Stimulated activated CD4-positive, alpha-beta T cell treated with anti-CD3 and anti-CD28 coated beads, Interleukin-4, amount 100 ng/mL, for 48 hours (primary cell): ENCODE measurements at regions not wholly inside any gene's neighbourhood (a gene's known extent, or its start where the extent isn't known, plus 50 kb on each side); places are given as distances from the start of the nearest gene placed in this dataset.

Source experiments
- DNase-seq, 2 donors: peaks; one replicate each; pipeline ENCODE4 v3.0.0-alpha.2; 2020; ENCODE audit warnings: low read depth in 2 of 2

- DNase-seq = no peak
Observed at GRCh38 chr22:48456449-48456848, 1371.2 kb downstream of the BRD1 start.

GRCh38 chr22:48453751-48454485, 1373.8 kb downstream of the BRD1 start:
- no peak for DNase-seq

DNA sequence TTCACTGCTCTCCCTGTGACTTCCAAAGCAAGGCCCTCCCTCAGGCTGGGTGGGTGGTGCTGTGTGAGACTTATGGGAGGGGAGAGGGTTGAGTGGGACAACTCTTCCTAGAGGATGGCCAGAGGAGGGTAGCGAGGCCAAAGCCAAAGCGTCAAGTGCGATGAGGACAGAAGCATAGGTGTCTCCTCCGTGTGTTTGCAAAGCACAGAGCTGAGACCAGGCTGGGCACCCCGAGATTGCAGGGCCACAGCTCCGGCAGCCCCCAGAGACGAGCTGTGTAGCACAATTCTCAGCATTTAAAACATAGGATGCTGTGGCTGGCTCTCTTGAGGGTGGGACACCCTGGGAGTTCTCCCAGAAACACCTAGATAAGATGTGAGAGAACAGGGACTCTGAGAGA, 1374.5 kb downstream of the BRD1 start:
- DNase-seq = no peak

GRCh38 chr22:48452766-48453165, 1374.9 kb downstream of the BRD1 start:
- DNase-seq = no peak

- DNase-seq = no peak
Observed at GRCh38 chr22:48451891-48452290, 1375.8 kb downstream of the BRD1 start.

DNA sequence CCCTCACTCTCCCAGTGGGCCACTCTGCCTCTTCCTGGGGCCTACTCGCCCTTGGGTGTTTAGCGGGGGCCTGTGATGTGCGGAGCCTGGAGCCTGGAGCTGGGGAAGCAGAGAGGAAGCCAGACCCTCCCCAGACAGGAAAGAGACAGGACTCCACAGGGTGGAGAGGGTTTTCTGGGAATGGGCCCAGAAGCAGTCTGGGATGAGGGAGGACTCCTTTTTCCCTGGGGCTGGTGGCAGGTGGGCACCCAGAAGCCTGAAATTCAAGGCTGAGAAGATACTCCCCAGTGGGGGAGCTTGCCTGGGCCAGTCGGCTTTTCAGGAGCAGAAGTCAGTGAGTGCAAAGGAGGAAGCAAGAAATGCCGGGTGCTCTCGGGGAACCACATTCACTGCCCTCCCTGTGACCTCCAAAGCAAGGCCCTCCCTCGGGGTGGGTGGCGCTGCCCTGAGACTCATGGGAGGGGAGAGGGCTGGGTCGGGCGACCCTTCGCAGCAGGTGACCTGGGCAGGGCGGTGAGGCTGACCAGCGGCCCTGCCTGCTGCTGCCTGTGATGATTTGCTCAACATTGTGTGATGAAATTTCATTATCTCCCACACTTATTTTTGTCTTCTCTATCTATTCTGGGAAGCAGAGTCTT, 1377.4 kb downstream of the BRD1 start:
- DNase-seq = no peak

- DNase-seq = no peak
Observed at GRCh38 chr22:48449466-48450187, 1378.0 kb downstream of the BRD1 start.

DNA sequence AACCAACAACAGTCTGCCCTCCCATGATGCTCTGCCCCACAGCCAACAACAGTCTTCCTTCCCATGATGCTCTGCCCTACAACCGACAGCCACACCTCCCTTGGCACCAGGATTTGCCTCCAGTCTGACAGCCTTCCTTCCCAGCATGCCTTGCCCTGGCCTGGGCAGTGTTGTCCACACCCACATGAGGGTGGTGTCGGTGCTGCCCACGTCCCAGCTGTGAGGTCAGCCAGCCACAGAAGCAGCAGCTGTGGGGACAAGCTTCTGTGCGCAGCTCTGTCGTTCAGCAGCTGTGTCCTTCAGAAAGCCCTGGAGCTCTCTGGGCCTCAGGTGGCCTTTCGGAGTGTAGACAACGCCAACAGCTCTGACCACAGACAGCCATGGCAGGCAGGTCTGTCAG, 1378.9 kb downstream of the BRD1 start:
- DNase-seq = no peak

DNA sequence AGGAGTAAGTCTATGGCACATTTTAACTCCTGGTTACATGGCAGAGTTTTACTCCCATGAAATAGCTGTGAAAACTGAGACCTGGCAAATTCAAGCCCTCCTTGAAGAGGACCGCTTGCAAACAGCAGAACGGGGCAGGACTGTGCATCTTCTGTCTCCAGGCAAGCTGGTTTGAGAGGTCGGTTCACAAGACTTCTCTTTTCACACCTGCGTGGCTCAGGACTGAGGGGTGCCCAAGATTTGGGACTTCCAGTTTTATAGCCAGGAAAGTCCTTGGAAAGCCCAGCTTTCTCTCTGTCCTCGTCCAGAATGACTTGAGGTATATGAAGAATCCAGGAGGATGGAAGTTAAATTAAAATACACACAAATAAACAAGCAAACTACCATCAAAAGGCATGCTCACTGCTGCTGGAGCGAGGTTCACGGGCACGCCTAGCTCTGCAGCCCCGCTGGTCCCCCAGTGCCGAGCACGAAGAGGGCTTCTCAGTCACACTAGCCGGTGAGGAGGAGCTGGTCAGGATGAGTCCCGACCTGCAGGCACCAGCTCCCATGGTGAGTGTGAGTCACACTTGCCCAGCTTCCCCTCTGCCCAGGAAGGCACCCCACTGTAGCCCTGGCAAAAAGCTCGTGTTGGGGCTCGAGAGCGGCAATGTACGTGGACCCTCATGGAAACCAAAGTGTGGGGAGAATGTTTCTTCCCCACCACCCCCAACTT, 1382.4 kb downstream of the BRD1 start:
- no peak for DNase-seq

- no peak for DNase-seq
Observed at GRCh38 chr22:48444320-48445112, 1383.2 kb downstream of the BRD1 start.

DNA sequence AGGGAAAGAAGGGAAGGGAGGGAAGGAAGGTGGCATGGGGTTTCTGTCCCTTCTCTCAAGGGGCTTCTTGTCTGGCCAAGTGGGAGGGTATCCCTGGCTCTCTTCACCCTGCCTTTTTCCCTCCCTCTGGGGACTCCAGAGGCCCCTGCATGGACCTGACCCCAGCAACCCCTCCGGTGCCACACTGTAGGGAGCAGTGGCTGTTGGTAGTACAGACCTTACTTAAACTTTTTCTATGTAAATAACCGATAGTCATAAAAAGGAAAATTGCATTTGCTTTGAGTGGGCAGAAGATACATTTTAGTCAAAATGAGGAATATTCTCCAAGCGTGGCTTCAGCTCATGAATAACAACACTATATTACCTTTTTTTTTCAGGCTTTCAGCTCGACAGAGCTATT, 1384.0 kb downstream of the BRD1 start:
- no peak for DNase-seq

GRCh38 chr22:48442663-48443062, 1385.0 kb downstream of the BRD1 start:
- DNase-seq = no peak

DNA sequence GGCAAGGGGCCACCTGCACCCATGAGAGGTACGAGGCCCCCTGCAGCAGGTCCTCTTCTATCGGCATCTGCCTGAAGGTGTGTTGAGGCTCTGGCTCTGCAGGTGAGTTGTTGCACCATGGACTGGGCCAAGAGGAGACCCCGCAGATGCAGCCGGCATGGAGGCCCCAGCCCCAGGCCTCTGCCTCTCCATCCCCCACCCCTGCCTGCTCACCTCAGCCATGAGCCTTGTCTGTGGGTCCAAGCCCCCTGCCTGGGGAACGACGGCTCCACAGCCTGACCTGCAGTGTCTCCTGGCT, 1386.2 kb downstream of the BRD1 start:
- DNase-seq = no peak

DNA sequence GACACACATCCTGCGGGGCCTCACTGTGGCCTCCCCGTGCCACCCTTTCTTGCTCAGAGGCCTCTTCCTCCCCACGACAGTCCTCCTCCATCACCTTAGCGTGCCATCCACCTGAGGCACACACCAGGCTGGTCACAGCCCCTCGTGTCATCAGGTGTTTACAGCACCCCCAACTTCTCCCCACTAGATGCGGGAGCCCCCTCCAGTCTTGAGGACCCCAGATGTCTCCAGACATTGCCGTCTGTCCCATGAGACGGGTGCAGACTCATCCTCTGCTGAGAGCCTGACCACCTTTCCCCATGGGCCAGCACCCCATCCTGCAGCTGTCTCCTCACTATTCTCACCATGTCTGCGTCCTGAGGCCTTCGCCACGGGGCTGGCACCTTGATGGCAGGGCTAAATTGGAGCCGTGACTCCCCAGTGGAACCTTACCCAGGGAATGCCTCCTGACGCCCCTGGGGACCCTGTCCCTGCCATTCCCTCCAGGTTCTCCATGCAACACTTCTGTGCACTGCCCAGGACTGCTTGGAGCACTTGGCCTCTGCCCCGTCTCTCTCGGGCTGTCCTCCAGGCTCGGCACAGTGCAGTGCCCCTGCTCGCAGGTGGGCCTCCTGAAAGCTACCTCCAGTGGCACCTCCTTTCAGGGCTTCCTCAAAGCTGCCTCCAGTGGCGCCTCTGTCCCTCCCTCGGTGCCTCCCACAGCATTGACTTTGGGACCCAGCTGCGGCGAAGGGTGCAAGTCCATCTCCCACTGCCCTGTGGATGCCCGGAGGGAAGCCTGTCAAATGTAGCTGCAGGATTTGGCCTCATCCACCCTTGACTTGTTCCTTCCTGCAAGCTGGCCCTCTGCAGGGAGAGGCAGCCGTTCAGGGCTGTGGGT, 1386.8 kb downstream of the BRD1 start:
- no peak for DNase-seq

GRCh38 chr22:48440176-48440575, 1387.5 kb downstream of the BRD1 start:
- DNase-seq = no peak

GRCh38 chr22:48439560-48440135, 1388.0 kb downstream of the BRD1 start:
- DNase-seq = no peak

- no peak for DNase-seq
Observed at GRCh38 chr22:48438800-48439559, 1388.7 kb downstream of the BRD1 start.

- no peak for DNase-seq
Observed at GRCh38 chr22:48438096-48438495, 1389.6 kb downstream of the BRD1 start.

DNA sequence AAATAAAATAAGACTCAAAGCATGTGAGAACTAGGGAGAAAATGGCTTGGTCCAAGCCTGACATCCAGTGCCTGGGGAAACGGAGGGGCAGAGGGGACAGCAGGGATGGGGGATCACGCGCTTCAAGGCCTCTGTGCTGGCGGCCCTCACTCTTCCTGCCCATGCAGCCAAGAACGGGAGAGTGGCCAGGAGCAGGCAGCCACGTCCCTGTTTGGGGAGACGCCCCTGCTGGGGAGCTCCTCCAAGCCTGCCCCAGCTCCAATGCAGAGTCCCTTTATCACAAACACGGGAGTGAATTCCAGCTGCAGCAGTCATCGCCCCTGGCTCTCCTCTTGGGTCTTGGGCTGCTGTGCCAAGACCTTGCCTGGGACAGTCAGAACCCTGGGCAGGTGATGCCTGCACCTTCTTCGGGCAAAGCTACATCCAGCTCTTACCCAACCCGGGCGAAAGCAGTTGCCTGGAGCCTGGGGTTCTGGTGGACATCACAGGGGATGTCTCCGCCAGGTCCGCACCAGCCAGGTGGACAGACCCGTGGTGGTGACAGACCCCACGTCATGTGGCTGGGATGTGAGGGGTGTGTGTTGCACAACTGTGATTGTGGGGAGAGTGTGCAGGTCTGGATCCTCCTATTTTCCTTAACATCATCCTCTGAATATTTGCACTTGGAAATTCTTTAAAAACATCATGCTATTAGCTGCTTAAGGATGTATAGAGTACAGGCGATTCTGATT, 1391.3 kb downstream of the BRD1 start:
- no peak for DNase-seq
